ENCODE measurements at regions not wholly inside any gene's neighbourhood (a gene's known extent, or its start where the extent isn't known, plus 50 kb on each side); places are given as distances from the start of the nearest gene placed in this dataset.

GRCh38 chr9:107720501-107720900 lies 230.9 kb upstream of the KLF4 start:
- Mint-ChIP-seq H3K9me3 (ENCODE audit: insufficient read depth) (peaks cover 2% of the 10 kb centered on the region), H3K27me3 (peaks cover 5% of the 10 kb centered on the region), H3K4me3 (no peak overlapping the region), H3K4me1 (no peaks in the 10 kb centered on the region), H3K27ac (no peak overlapping the region)
- Histone ChIP-seq H3K9me3 (ENCODE audit: control extremely low read depth in 1 of 3, control insufficient read depth in 2 of 3, insufficient read depth in 1 of 3, low read length in 2 of 3) (no peaks in the 10 kb centered on the region), H3K4me3 (ENCODE audit: control extremely low read depth in 1 of 5, extremely low read depth in 1 of 5, insufficient read depth in 1 of 5, low read depth in 2 of 5, low read length in 4 of 5) (no peak overlapping the region), H3K27me3 (replicated peaks in 1 of 4; ENCODE audit: control extremely low read depth in 1 of 4, control insufficient read depth in 3 of 4, insufficient read depth in 4 of 4, low read length in 3 of 4) (no peaks in the 10 kb centered on the region), H3K9ac (ENCODE audit: low read length) (no peak overlapping the region), H3K4me2 (replicated peaks; ENCODE audit: low read depth, low read length, poor library complexity, severe bottlenecking) (no peak overlapping the region), H4K20me1 (ENCODE audit: control insufficient read depth, insufficient read depth, low read length, poor library complexity, severe bottlenecking) (no peaks in the 10 kb centered on the region), H3K4me1 (ENCODE audit: control insufficient read depth in 2 of 2, insufficient read depth in 2 of 2, low read length in 2 of 2) (no peaks in the 10 kb centered on the region), H2AFZ (ENCODE audit: insufficient read depth, low read depth, low read length, poor library complexity, severe bottlenecking) (no peak overlapping the region), H3K27ac (ENCODE audit: low read length in 2 of 2) (no peak overlapping the region), H3K36me3 (replicated peaks in 1 of 2; ENCODE audit: control extremely low read depth in 1 of 2, control insufficient read depth in 1 of 2, extremely low read depth in 1 of 2, insufficient read depth in 2 of 2, low read length in 1 of 2) (no peaks in the 10 kb centered on the region), H3K79me2 (ENCODE audit: control insufficient read depth, insufficient read depth, low read length) (no peaks in the 10 kb centered on the region)
- intact Hi-C loops (cut with micrococcal nuclease), result no loop called here
- no peak for TF ChIP-seq CTCF (IDR thresholded peaks at IDR 0.05)
- TF ChIP-seq EZH2 (IDR thresholded peaks at IDR 0.05; ENCODE audit: borderline replicate concordance, insufficient read depth, low read depth, low read length, poor library complexity, severe bottlenecking), result no peak
- WGBS (ENCODE audit: insufficient coverage), result 100% methylated on average over 1 of the region's 2 CpGs
- no peak for ATAC-seq (ENCODE audit: low read depth)
- ChIA-PET POLR2A (no interaction called here), CTCF (no interaction called here)
- no peak for DNase-seq

GRCh38 chr9:107717529-107718314 lies 228.2 kb upstream of the KLF4 start:
- H3K27ac Mint-ChIP-seq, result no peak overlapping the region
- no peak overlapping the region for H3K9ac ChIP-seq (ENCODE audit: low read length)
- no peaks in the 10 kb centered on the region for H4K20me1 ChIP-seq (ENCODE audit: control insufficient read depth, insufficient read depth, low read length, poor library complexity, severe bottlenecking)
- POLR2A ChIA-PET, result no interaction called here
- ATAC-seq (ENCODE audit: low read depth), result no peak
- H3K79me2 ChIP-seq (ENCODE audit: control insufficient read depth, insufficient read depth, low read length), result no peaks in the 10 kb centered on the region
- H3K27ac ChIP-seq (ENCODE audit: low read length in 2 of 2), result no peak overlapping the region
- H3K4me3 ChIP-seq (ENCODE audit: control extremely low read depth in 1 of 5, extremely low read depth in 1 of 5, insufficient read depth in 1 of 5, low read depth in 2 of 5, low read length in 4 of 5), result no peak overlapping the region
- no peaks in the 10 kb centered on the region for H3K9me3 ChIP-seq (ENCODE audit: control extremely low read depth in 1 of 3, control insufficient read depth in 2 of 3, insufficient read depth in 1 of 3, low read length in 2 of 3)
- no peaks in the 10 kb centered on the region for H3K4me1 Mint-ChIP-seq
- no peaks in the 10 kb centered on the region for H3K36me3 ChIP-seq (replicated peaks in 1 of 2; ENCODE audit: control extremely low read depth in 1 of 2, control insufficient read depth in 1 of 2, extremely low read depth in 1 of 2, insufficient read depth in 2 of 2, low read length in 1 of 2)
- no peak overlapping the region for H3K4me2 ChIP-seq (replicated peaks; ENCODE audit: low read depth, low read length, poor library complexity, severe bottlenecking)
- CTCF ChIA-PET, result no interaction called here
- no peak for TF ChIP-seq CTCF (IDR thresholded peaks at IDR 0.05)
- TF ChIP-seq EZH2 (IDR thresholded peaks at IDR 0.05; ENCODE audit: borderline replicate concordance, insufficient read depth, low read depth, low read length, poor library complexity, severe bottlenecking), result no peak
- DNase-seq, result no peak
- peaks cover 5% of the 10 kb centered on the region for H3K27me3 Mint-ChIP-seq
- no peak overlapping the region for H3K4me3 Mint-ChIP-seq
- H3K9me3 Mint-ChIP-seq (ENCODE audit: insufficient read depth), result peaks cover 2% of the 10 kb centered on the region
- H2AFZ ChIP-seq (ENCODE audit: insufficient read depth, low read depth, low read length, poor library complexity, severe bottlenecking), result no peak overlapping the region
- 76% methylated on average over 9 of the region's 9 CpGs for WGBS (ENCODE audit: insufficient coverage)
- intact Hi-C loops (cut with micrococcal nuclease), result no loop called here
- H3K4me1 ChIP-seq (ENCODE audit: control insufficient read depth in 2 of 2, insufficient read depth in 2 of 2, low read length in 2 of 2), result no peaks in the 10 kb centered on the region
- peaks cover 0 to 4% (median 0%) of the 10 kb centered on the region in 4 experiments for H3K27me3 ChIP-seq (replicated peaks in 1 of 4; ENCODE audit: control extremely low read depth in 1 of 4, control insufficient read depth in 3 of 4, insufficient read depth in 4 of 4, low read length in 3 of 4)

All from B cell (primary cell).